Activated naive CD4-positive, alpha-beta T cell treated with anti-CD3 and anti-CD28 coated beads, Interleukin-2, amount 50 U/mL, for 72 hours (primary cell): ENCODE measurements at regions not wholly inside any gene's neighbourhood (a gene's known extent, or its start where the extent isn't known, plus 50 kb on each side); places are given as distances from the start of the nearest gene placed in this dataset.
"Not testable (repeated sequence)": the region's sequence is repeated elsewhere in the genome, so short reads cannot be mapped to it uniquely, and the experiment has no call there.

Experiments used
- ATAC-seq, 2 donors: fragments of 150-1000 bp; cut with Tn5 transposase; 2 replicates each; pipeline ENCODE4 v1.10.0; 2021; ENCODE audit warnings: mild to moderate bottlenecking in 2 of 2, moderate library complexity in 2 of 2
- DNase-seq, 2 donors: peaks; one replicate each; pipeline ENCODE4 v3.0.0; 2021 to 2022; ENCODE audit warnings: low spot score in 2 of 2
- H3K27ac Mint-ChIP-seq, 2 donors: one replicate each; pipeline ENCODE4 v1.8.0; 2022; ENCODE audit warnings: mild to moderate bottlenecking in 2 of 2, mixed read lengths in 2 of 2
- H3K36me3 Mint-ChIP-seq, 2 donors: one replicate each; pipeline ENCODE4 v1.8.0; 2022; ENCODE audit warnings: mixed read lengths in 2 of 2
- H3K9me3 Mint-ChIP-seq, 2 donors: one replicate each; pipeline ENCODE4 v1.8.0; 2022; ENCODE audit warnings: mixed read lengths in 2 of 2

DNA sequence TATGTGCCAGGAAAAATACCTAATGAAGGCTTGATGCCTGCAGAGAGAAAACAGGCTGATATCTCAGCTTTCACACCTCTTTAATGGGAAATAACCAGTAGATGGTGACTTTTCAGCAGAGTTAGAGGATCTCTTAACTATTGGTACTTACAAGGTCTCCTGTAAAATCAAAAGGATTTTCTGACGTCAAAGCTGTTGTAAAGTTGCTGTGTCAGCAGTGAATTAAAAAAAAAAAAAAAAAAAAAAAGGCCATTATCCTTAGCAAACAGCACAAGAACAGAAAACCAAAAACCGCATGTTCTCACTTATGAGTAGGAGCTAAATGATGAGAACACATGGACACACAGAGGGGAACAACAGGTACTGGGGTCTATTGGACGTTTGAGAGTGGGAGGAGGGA, 349.1 kb downstream of the AMY1C start:
- Mint-ChIP-seq H3K27ac (no peak overlapping the region), H3K36me3 (no peaks in the 10 kb centered on the region), H3K9me3 (peaks cover 18 to 20% of the 10 kb centered on the region in 2 donors)
- DNase-seq = no peak
- ATAC-seq = no peak

DNA sequence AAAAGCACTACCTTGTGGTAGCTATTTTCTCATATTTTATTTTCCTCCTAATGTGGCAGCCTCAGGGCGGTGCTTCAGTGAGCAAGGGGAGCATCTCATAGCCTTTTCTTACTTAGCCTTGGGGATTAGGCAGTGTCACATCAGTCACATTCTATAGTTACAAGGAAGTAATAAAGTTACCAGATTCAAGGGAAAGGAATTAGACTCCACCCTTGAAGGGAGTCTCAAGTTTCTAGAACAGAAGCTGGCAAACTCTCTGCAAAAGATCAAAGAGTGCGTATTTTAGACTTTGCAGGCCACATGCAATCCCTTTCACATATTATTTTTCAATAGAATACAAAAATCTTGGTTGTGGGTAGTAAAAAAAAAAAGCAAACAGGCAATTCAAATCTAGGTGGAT, 350.4 kb downstream of the AMY1C start:
- DNase-seq (no peak), ATAC-seq (no peak)
- H3K36me3 Mint-ChIP-seq = no peaks in the 10 kb centered on the region
- H3K9me3 Mint-ChIP-seq = peaks cover 19% of the 10 kb centered on the region in 2 donors
- no peak overlapping the region for H3K27ac Mint-ChIP-seq

DNA sequence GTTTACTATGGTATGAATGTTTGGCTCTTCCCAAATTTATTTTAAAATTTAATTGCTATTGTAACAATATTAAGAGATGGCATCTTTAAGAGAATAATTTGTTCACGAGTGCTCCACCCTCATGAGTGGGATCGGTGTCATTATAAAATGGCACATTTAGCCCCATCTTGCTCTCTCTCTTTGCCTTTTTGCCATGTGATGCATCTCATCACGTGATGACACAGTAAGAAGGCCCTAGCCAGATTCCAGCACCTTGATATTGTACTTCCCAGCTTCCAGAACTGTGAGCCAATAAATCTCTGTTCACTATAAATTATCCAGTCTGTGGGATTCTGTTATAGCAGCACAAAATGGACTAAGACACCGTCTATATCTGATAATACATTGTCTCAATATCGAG, 355.8 kb downstream of the AMY1C start:
- Mint-ChIP-seq H3K36me3 (no peaks in the 10 kb centered on the region), H3K9me3 (peaks cover 21 to 27% of the 10 kb centered on the region in 2 donors), H3K27ac (no peak overlapping the region)
- DNase-seq = no peak
- ATAC-seq = no peak

DNA sequence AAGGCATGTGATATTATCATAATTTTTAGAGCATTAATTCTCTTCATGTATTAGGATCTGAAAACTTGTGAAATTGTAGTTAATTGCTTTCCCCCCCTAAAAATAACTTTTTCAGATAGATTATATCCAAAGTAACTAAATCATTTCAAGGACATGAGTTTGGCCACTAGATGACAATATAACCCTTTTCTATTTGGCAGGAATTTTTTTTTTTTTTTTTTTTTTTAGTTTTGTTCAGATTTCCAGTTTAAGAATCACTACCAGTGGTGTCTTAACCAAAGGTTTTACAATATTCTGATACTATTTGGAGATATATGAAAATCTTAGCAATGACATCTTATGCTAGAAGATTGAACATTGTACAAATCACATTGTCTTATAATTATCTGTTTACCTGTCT, 370.8 kb downstream of the AMY1C start:
- Mint-ChIP-seq H3K9me3 (peaks cover 8 to 11% of the 10 kb centered on the region in 2 donors), H3K27ac (no peak overlapping the region), H3K36me3 (no peaks in the 10 kb centered on the region)
- DNase-seq (no peak), ATAC-seq (no peak)

DNA sequence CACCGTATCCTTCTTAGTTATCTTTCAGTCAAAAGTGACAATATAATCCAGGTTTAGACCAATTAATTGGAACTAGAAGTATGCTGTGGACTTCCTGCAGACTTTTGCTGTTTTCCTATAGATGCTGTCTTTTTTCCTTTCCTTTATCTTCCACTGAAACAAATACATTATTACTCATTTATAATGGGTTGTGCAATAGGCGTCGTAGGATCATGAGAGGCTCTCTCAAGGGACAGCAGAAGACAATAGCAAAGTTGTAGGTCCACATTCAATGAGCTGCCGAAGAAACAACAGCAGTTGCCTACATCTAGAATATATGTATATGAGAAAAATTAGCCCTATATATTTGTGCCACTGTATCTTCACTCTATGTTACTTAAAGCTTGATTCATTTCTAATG, 371.6 kb downstream of the AMY1C start:
- Mint-ChIP-seq H3K27ac (no peak overlapping the region), H3K36me3 (no peaks in the 10 kb centered on the region), H3K9me3 (peaks cover 4 to 16% of the 10 kb centered on the region in 2 donors)
- ATAC-seq (no peak), DNase-seq (no peak)

DNA sequence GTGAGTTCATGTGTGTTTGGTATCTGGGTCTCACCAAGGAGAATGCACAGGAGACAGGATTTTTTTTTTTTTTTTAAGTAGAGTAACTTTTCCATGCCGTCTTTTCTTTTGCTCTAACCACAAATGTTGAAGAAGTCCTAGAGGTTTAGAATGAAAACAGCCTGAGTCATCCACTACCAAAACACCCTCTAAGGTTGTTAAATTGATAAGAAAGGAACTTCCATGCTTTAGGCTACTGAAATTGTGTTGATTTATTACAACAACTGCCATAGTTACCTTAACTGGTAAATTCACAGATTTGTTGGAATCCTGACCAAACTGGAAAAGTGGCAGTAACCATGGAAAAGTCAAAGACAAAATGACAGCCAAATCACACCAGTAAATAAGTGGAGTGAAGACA, 375.6 kb downstream of the AMY1C start:
- DNase-seq = no peak
- ATAC-seq = no peak
- Mint-ChIP-seq H3K27ac (no peak overlapping the region), H3K9me3 (peaks cover 4 to 8% of the 10 kb centered on the region in 2 donors), H3K36me3 (no peaks in the 10 kb centered on the region)

DNA sequence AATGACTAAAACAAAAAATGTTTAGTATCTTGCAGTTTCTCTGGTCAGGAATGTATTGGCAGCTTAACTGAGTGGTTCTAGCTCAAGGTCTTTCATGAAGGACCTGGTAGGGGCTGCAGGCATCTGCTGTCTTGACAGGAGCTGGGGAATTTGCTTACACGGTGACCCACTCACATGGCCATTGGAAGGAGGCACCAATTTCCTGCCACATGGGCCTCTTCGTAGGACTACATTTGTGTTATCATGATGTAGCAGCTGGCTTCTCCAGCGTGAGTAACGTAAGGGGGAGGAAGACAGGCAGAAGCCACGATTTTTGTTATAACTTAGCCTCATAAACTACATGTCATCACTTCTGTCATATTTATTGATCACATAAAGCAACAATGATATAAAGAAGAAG, 376.3 kb downstream of the AMY1C start:
- Mint-ChIP-seq H3K27ac (no peak overlapping the region), H3K9me3 (peaks cover 9 to 12% of the 10 kb centered on the region in 2 donors)
- ATAC-seq = no peak

DNA sequence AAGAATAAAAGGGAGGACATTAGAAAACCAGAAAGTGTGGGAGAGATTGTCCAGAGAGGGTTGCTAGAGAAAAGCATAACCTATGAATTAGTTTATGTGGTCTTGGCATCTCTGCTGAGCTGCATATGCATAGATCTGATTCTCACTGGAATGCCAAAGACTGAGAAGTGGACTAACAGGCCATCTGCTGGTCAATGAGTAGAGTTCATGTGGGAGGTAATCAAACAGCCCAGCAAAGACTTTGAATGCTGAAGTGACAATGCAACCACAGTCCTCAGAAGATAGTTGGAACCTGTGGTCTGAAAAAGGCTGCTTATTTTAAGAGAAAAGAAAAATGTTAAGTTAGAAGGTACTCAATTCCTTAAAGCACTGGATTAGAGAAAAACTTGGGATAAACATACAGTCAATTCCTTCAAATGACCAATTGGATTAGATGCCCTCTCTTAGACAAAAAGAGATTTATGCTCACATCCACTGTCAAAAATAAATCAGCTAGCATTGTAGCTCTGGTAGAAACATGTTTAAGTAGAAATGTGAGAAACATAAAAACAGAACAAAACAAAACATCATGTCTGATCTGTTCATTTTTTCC, 382.8 kb downstream of the AMY1C start:
- Mint-ChIP-seq H3K27ac (no peak overlapping the region), H3K9me3 (peaks cover 22 to 28% of the 10 kb centered on the region in 2 donors), H3K36me3 (no peaks in the 10 kb centered on the region)
- no peak for ATAC-seq
- no peak for DNase-seq

More for the DNA sequence above, 376.3 kb downstream of the AMY1C start:
- DNase-seq = no peak
- no peaks in the 10 kb centered on the region for H3K36me3 Mint-ChIP-seq

DNA sequence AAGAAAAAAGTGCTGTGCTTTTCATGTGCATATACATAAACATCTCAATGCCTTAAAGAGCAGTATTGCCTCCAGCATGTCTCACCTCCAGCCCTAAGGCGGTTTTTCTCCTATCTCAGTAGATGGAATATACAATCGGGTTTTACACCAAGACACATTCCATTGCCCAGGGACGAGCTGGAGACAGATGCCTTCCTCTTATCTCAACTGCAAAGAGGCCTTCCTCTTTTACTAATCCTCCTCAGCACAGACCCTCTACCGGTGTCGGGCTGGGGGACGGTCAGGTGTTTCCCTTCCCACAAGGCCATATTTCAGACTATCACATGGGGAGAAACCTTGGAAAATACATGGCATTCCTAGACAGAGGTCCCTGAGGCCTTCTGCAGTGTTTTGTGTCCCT, 385.3 kb downstream of the AMY1C start:
- not testable (repeated sequence) for DNase-seq, ATAC-seq, H3K27ac Mint-ChIP-seq, H3K36me3 Mint-ChIP-seq
- H3K9me3 Mint-ChIP-seq = peaks cover 23 to 34% of the 10 kb centered on the region in 2 donors

DNA sequence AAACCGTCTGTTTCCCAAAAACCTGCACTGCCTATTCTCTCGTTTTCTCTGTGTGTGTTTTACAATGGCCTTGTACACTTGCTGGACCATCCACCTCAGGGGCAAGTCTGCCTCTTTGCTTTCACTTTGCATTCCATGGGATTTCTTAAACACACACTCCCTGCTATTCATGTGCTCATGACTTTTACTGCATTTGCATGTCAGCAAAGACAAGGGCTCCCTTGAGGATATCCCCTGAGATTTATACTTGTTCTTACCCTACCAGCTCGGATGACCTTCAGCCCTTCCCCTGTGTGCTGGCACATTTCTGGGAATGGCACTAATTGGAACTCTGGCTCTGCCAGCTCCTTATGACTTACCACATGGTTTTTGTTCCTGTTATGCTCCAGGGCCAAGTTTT, 386.9 kb downstream of the AMY1C start:
- Mint-ChIP-seq H3K9me3 (peaks cover 22 to 29% of the 10 kb centered on the region in 2 donors), H3K36me3 (peaks cover 0 to 6% of the 10 kb centered on the region in 2 donors), H3K27ac (no peak overlapping the region)
- ATAC-seq (no peak), DNase-seq (no peak)

DNA sequence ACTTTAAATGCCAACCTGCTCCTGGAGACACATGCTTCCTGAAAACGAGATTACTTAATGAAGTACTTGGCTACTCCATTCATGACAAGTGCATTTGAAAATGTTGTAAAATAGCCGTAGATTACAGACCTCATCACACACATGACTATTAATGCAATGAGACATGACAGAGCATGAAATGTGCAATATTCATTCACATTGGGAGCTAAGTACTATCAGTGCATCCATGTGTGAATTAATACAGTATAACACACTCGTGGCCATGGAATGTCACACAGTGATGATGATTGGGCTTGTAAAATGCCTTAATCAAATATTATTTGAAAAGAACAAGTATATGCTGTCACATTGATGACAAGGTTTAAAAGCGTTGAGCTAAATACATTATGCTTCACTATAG, 407.0 kb downstream of the AMY1C start:
- DNase-seq (no peak), ATAC-seq (no peak)
- peaks cover 30 to 33% of the 10 kb centered on the region in 2 donors for H3K9me3 Mint-ChIP-seq
- H3K36me3 Mint-ChIP-seq = no peaks in the 10 kb centered on the region
- no peak overlapping the region for H3K27ac Mint-ChIP-seq

DNA sequence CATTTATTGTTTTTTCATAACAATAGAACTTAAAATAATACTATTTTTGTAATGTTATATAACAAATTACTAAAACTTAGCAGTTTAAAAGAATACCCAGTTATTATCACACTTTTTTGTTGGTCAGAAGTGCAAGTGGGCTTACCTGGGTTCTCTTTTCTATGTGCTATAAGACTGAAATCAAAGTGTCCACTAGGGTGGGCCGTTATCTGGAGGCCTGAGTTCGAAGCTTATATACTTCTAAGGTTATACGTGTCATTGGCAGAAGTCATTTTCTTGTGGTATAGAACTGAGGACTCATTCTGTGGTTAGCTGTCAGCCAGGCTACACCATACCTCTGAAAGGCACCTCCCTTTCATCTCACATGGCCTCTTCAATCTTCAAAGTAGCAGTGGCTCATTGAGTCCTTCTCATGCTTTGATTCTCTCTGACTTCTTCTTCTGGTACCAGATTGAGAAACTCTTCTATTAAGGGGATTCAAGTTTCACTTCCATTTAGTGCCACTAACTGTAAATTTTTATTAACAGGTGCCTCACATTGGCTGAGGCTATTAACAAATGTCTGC, 414.3 kb downstream of the AMY1C start:
- ATAC-seq = no peak
- no peaks in the 10 kb centered on the region for H3K36me3 Mint-ChIP-seq
- no peak overlapping the region for H3K27ac Mint-ChIP-seq
- H3K9me3 Mint-ChIP-seq = peaks cover 14 to 15% of the 10 kb centered on the region in 2 donors
- no peak for DNase-seq

DNA sequence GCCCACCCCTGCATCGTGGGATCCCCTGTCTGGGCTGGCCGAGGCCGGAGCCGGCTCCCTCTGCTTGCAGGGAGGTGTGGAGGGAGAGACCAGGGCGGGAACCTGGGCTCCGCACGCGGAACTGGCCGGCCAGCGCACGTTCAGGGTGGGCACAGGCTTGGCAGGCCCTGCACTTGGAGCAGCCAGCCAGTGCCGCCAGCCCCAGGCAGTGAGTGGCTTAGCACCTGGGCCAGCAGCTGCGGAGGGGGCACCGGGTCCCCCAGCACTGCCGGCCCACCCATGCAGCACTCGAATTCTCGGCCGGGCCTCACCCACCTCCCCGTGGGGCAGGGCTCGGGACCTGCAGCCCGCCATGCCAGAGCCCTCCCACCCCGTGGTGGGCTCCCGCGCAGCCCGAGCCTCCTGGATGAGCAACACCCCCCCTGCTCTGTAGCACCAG, 422.6 kb downstream of the AMY1C start:
- ATAC-seq (no peak), DNase-seq (no peak)
- Mint-ChIP-seq H3K9me3 (peaks cover 10 to 20% of the 10 kb centered on the region in 2 donors), H3K27ac (no peak overlapping the region), H3K36me3 (no peaks in the 10 kb centered on the region)

DNA sequence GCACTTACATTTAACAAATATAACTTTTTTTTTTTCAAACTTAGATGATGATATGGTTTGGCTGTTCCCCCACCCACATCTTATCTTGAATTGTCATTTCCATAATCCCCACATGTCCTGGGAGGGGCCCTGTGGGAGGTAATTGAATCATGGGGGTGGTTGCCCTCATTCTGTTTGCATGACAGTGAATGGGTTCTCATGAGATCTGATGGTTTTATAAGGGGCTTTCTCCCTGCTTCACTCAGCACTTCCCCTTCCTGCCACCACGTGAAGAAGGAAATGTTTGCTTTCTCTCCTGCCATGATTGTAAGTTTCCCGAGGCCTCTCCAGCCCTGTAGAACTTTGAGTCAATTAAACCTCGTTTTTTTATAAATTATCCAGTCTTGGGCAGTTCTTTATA, 432.6 kb downstream of the AMY1C start:
- ATAC-seq (no peak), DNase-seq (no peak)
- peaks cover 6 to 9% of the 10 kb centered on the region in 2 donors for H3K9me3 Mint-ChIP-seq
- no peak overlapping the region for H3K27ac Mint-ChIP-seq
- H3K36me3 Mint-ChIP-seq = no peaks in the 10 kb centered on the region

DNA sequence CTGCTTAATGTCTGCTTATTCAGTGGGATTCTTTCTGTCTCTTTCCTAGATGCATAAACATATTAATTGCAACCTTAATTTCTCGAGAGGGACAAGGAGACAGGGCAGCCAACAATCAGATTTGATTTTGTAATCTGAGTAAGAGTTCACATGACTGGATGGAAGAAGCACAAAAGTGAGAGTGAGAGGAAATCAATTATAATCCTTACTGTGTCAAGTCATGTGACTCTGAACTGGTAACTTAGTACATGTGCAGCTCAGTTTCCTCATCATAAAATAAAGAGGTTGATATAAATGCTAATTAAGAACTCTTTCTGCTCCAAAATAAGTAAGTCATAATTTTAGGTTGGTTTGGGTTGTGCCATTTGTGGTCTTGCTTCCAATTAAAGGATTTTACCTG, 439.5 kb downstream of the AMY1C start:
- no peak for ATAC-seq
- peaks cover 16 to 24% of the 10 kb centered on the region in 2 donors for H3K9me3 Mint-ChIP-seq

DNA sequence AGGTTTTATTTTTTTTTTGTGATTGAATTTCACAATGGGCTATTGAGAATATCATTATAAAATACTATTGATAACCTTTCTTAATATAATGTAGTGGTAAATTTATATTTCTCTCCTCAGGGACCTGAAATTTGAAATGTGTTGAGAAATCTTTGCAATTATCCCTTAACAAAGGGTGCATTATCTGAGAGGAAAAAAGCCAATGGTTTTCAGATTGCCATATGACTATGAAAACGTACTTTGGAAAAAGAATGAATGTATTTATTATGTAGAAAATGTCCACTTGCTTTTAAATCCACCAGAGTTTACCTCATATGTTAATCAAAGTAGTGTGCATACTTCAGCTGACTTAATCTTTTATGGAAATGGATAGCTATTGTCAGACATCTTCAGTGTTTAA, 441.1 kb downstream of the AMY1C start:
- peaks cover 20 to 24% of the 10 kb centered on the region in 2 donors for H3K9me3 Mint-ChIP-seq
- DNase-seq = no peak
- H3K36me3 Mint-ChIP-seq = no peaks in the 10 kb centered on the region
- H3K27ac Mint-ChIP-seq = no peak overlapping the region
- no peak for ATAC-seq

More for the DNA sequence above, 439.5 kb downstream of the AMY1C start:
- Mint-ChIP-seq H3K27ac (no peak overlapping the region), H3K36me3 (no peaks in the 10 kb centered on the region)
- DNase-seq = no peak

DNA sequence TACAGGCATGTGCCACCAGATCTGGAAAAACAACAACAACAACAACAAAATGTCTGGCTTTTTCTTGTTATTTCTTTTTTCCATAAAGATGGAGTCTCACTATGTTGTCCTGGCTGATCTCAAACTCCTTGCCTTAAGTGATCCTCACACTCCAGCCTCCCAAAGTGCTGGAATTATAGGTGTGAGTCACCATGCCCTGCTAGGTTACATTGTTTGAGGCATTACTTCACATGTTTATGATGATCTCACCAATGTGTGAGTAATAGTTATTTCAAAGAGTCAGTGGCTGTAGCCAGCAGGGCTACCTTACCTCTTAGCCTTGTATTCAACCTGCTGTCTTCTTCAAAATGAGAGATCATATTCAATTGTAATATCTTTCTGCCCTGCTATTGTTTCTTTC, 445.7 kb downstream of the AMY1C start:
- no peak overlapping the region for H3K27ac Mint-ChIP-seq
- peaks cover 14 to 27% of the 10 kb centered on the region in 2 donors for H3K9me3 Mint-ChIP-seq
- no peak for DNase-seq
- H3K36me3 Mint-ChIP-seq = no peaks in the 10 kb centered on the region
- no peak for ATAC-seq

DNA sequence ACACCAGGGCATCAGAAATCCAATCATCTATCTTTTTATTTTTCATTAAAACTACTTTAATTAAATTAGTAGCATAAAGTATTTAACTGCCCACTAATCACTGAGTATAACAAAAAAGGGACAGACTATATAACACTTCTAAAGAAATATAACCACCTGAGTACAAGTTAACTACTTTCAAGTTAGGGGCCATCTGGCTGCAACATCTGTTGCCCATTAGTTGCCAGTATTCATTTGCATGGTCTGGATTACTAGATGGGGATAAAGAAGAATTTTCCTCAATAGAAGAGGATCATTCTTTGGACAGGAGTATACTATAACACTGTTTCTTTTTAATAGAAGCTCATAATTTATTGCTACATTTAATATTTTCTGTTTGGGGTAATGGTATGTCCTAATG, 446.4 kb downstream of the AMY1C start:
- Mint-ChIP-seq H3K36me3 (no peaks in the 10 kb centered on the region), H3K9me3 (peaks cover 14 to 27% of the 10 kb centered on the region in 2 donors), H3K27ac (no peak overlapping the region)
- DNase-seq (no peak), ATAC-seq (no peak)
